ENCODE measurements at regions not wholly inside any gene's neighbourhood (a gene's known extent, or its start where the extent isn't known, plus 50 kb on each side); places are given as distances from the start of the nearest gene placed in this dataset.

GRCh38 chr5:4665911-4666310 is 474.2 kb upstream of the ADAMTS16 start:
- Histone ChIP-seq H3K27me3 (ENCODE audit: control insufficient read depth in 2 of 2, insufficient read depth in 2 of 2, low read length in 2 of 2) (no peaks in the 10 kb centered on the region), H3K9ac (ENCODE audit: low read depth in 1 of 2, low read length in 2 of 2) (no peak overlapping the region), H3K9me3 (ENCODE audit: control insufficient read depth in 2 of 2, low read length in 2 of 2) (no peaks in the 10 kb centered on the region), H3K27ac (ENCODE audit: low read depth in 2 of 2, low read length in 2 of 2) (no peak overlapping the region), H3K4me1 (ENCODE audit: control insufficient read depth in 2 of 2, insufficient read depth in 2 of 2, low read length in 2 of 2) (no peaks in the 10 kb centered on the region), H3K4me3 (ENCODE audit: low read length in 2 of 2) (no peak overlapping the region), H3K36me3 (ENCODE audit: control insufficient read depth in 2 of 2, insufficient read depth in 2 of 2, low read length in 2 of 2) (no peaks in the 10 kb centered on the region)

DNA sequence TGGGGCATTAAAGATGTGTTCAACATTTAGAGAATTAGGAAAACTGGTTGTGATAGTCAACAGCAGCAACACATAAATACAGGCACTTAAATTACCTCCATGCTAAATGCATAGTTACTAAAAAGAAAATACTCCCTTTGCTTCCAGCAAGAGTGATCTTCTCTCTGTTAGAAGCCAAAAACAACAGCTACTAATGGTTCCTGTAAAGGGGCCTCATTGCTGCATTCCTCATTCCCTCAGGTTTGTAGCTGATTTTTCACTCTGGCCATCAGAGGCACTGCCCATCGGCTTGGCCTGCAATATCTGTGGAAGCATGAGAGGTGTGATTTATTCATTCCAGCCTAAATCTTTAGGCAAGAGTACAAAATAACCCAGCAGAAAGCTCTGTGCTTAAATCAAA is 466.0 kb upstream of the ADAMTS16 start:
- Histone ChIP-seq H3K9ac (ENCODE audit: low read depth in 1 of 2, low read length in 2 of 2) (no peak overlapping the region), H3K4me3 (ENCODE audit: low read length in 2 of 2) (no peak overlapping the region), H3K27ac (ENCODE audit: low read depth in 2 of 2, low read length in 2 of 2) (no peak overlapping the region), H3K9me3 (ENCODE audit: control insufficient read depth in 2 of 2, low read length in 2 of 2) (peaks cover 0 to 4% of the 10 kb centered on the region in 2 donors), H3K27me3 (ENCODE audit: control insufficient read depth in 2 of 2, insufficient read depth in 2 of 2, low read length in 2 of 2) (no peaks in the 10 kb centered on the region), H3K36me3 (ENCODE audit: control insufficient read depth in 2 of 2, insufficient read depth in 2 of 2, low read length in 2 of 2) (no peaks in the 10 kb centered on the region), H3K4me1 (ENCODE audit: control insufficient read depth in 2 of 2, insufficient read depth in 2 of 2, low read length in 2 of 2) (no peaks in the 10 kb centered on the region)

DNA sequence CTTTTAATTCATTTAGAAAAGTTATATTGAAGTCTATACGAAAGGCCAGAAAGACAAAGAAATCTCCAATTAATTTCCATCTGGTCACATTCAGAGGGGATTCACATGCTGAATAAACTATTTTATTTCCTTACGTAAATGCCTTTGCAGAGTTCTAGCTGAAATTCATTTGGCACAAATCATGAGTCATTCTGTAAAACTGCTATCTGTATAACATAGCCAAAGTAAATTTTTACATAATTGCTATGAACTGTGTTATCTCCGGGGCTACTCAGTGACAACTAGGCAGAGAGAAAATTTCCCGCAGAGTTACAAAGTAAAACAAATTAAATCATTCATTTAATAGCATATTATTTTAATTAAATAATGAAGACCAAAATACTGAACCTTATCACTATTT is 463.2 kb upstream of the ADAMTS16 start:
- Histone ChIP-seq H3K9ac (ENCODE audit: low read depth in 1 of 2, low read length in 2 of 2) (no peak overlapping the region), H3K4me1 (ENCODE audit: control insufficient read depth in 2 of 2, insufficient read depth in 2 of 2, low read length in 2 of 2) (no peaks in the 10 kb centered on the region), H3K27me3 (ENCODE audit: control insufficient read depth in 2 of 2, insufficient read depth in 2 of 2, low read length in 2 of 2) (no peaks in the 10 kb centered on the region), H3K36me3 (ENCODE audit: control insufficient read depth in 2 of 2, insufficient read depth in 2 of 2, low read length in 2 of 2) (no peaks in the 10 kb centered on the region), H3K9me3 (ENCODE audit: control insufficient read depth in 2 of 2, low read length in 2 of 2) (peaks cover 0 to 4% of the 10 kb centered on the region in 2 donors), H3K4me3 (ENCODE audit: low read length in 2 of 2) (no peak overlapping the region), H3K27ac (ENCODE audit: low read depth in 2 of 2, low read length in 2 of 2) (no peak overlapping the region)

GRCh38 chr5:4684946-4685345 is 455.2 kb upstream of the ADAMTS16 start:
- H3K4me1 ChIP-seq (ENCODE audit: control insufficient read depth in 2 of 2, insufficient read depth in 2 of 2, low read length in 2 of 2) = no peaks in the 10 kb centered on the region
- no peak overlapping the region for H3K9ac ChIP-seq (ENCODE audit: low read depth in 1 of 2, low read length in 2 of 2)
- peaks cover 0 to 2% of the 10 kb centered on the region in 2 donors for H3K9me3 ChIP-seq (ENCODE audit: control insufficient read depth in 2 of 2, low read length in 2 of 2)
- H3K36me3 ChIP-seq (ENCODE audit: control insufficient read depth in 2 of 2, insufficient read depth in 2 of 2, low read length in 2 of 2) = no peaks in the 10 kb centered on the region
- no peaks in the 10 kb centered on the region for H3K27me3 ChIP-seq (ENCODE audit: control insufficient read depth in 2 of 2, insufficient read depth in 2 of 2, low read length in 2 of 2)
- H3K27ac ChIP-seq (ENCODE audit: low read depth in 2 of 2, low read length in 2 of 2) = no peak overlapping the region
- no peak overlapping the region for H3K4me3 ChIP-seq (ENCODE audit: low read length in 2 of 2)

DNA sequence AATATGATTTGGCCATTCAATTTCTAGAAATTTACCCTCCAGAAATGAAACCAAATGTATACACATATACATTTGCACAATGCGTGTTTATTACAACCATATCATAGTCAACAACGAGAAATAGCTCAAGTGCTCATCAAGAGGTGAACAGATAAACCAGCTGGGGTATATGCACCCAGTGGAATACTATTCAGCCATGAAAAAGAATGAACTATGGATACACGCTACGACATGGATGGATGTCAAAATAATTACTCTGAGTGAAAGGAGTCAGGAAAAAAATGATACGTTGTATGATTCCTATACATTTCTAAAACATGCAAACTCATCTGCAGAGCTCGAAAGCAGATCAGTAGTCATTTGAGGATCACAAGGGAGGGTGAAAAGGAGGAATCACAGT is 441.5 kb upstream of the ADAMTS16 start:
- H3K9me3 ChIP-seq (ENCODE audit: control insufficient read depth in 2 of 2, low read length in 2 of 2) = peaks cover 0 to 2% of the 10 kb centered on the region in 2 donors
- no peaks in the 10 kb centered on the region for H3K27me3 ChIP-seq (ENCODE audit: control insufficient read depth in 2 of 2, insufficient read depth in 2 of 2, low read length in 2 of 2)
- H3K27ac ChIP-seq (ENCODE audit: low read depth in 2 of 2, low read length in 2 of 2) = no peak overlapping the region
- H3K36me3 ChIP-seq (ENCODE audit: control insufficient read depth in 2 of 2, insufficient read depth in 2 of 2, low read length in 2 of 2) = no peaks in the 10 kb centered on the region
- no peak overlapping the region for H3K4me3 ChIP-seq (ENCODE audit: low read length in 2 of 2)
- H3K4me1 ChIP-seq (ENCODE audit: control insufficient read depth in 2 of 2, insufficient read depth in 2 of 2, low read length in 2 of 2) = no peaks in the 10 kb centered on the region
- no peak overlapping the region for H3K9ac ChIP-seq (ENCODE audit: low read depth in 1 of 2, low read length in 2 of 2)

- Histone ChIP-seq H3K9me3 (ENCODE audit: control insufficient read depth in 2 of 2, low read length in 2 of 2) (peaks cover 0 to 2% of the 10 kb centered on the region in 2 donors), H3K36me3 (ENCODE audit: control insufficient read depth in 2 of 2, insufficient read depth in 2 of 2, low read length in 2 of 2) (no peaks in the 10 kb centered on the region), H3K4me3 (ENCODE audit: low read length in 2 of 2) (no peak overlapping the region), H3K4me1 (ENCODE audit: control insufficient read depth in 2 of 2, insufficient read depth in 2 of 2, low read length in 2 of 2) (no peaks in the 10 kb centered on the region), H3K27me3 (ENCODE audit: control insufficient read depth in 2 of 2, insufficient read depth in 2 of 2, low read length in 2 of 2) (no peaks in the 10 kb centered on the region), H3K27ac (ENCODE audit: low read depth in 2 of 2, low read length in 2 of 2) (no peak overlapping the region), H3K9ac (ENCODE audit: low read depth in 1 of 2, low read length in 2 of 2) (no peak overlapping the region)
Observed at GRCh38 chr5:4699592-4699991, 440.5 kb upstream of the ADAMTS16 start.

DNA sequence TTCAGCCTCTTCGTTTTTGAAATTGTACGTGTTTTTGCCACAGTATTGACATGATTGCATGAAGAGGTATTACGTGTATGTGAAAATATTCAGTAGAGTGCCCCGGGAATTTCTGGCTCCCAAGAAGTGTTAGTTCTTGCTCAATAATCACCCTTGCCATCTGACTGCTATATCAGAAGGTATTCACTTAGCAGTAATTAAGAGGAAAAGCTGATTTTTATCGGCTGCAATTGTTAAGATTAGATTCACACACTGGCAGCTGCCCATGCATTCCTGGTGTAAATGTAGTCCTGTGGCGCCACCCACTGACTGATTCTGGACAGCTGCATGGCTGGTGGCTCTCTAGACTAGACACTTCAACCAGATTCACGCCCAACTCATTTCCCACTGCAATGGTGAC is 440.1 kb upstream of the ADAMTS16 start:
- Histone ChIP-seq H3K36me3 (ENCODE audit: control insufficient read depth in 2 of 2, insufficient read depth in 2 of 2, low read length in 2 of 2) (no peaks in the 10 kb centered on the region), H3K9ac (ENCODE audit: low read depth in 1 of 2, low read length in 2 of 2) (no peak overlapping the region), H3K4me1 (ENCODE audit: control insufficient read depth in 2 of 2, insufficient read depth in 2 of 2, low read length in 2 of 2) (no peaks in the 10 kb centered on the region), H3K4me3 (ENCODE audit: low read length in 2 of 2) (no peak overlapping the region), H3K27ac (ENCODE audit: low read depth in 2 of 2, low read length in 2 of 2) (no peak overlapping the region), H3K9me3 (ENCODE audit: control insufficient read depth in 2 of 2, low read length in 2 of 2) (peaks cover 0 to 2% of the 10 kb centered on the region in 2 donors), H3K27me3 (ENCODE audit: control insufficient read depth in 2 of 2, insufficient read depth in 2 of 2, low read length in 2 of 2) (no peaks in the 10 kb centered on the region)

GRCh38 chr5:4700871-4701270 is 439.3 kb upstream of the ADAMTS16 start:
- Histone ChIP-seq H3K4me1 (ENCODE audit: control insufficient read depth in 2 of 2, insufficient read depth in 2 of 2, low read length in 2 of 2) (no peaks in the 10 kb centered on the region), H3K9me3 (ENCODE audit: control insufficient read depth in 2 of 2, low read length in 2 of 2) (peaks cover 0 to 2% of the 10 kb centered on the region in 2 donors), H3K4me3 (ENCODE audit: low read length in 2 of 2) (no peak overlapping the region), H3K27me3 (ENCODE audit: control insufficient read depth in 2 of 2, insufficient read depth in 2 of 2, low read length in 2 of 2) (no peaks in the 10 kb centered on the region), H3K36me3 (ENCODE audit: control insufficient read depth in 2 of 2, insufficient read depth in 2 of 2, low read length in 2 of 2) (no peaks in the 10 kb centered on the region), H3K9ac (ENCODE audit: low read depth in 1 of 2, low read length in 2 of 2) (no peak overlapping the region), H3K27ac (ENCODE audit: low read depth in 2 of 2, low read length in 2 of 2) (no peak overlapping the region)

- H3K36me3 ChIP-seq (ENCODE audit: control insufficient read depth in 2 of 2, insufficient read depth in 2 of 2, low read length in 2 of 2) = no peaks in the 10 kb centered on the region
- H3K27ac ChIP-seq (ENCODE audit: low read depth in 2 of 2, low read length in 2 of 2) = no peak overlapping the region
- no peak overlapping the region for H3K4me3 ChIP-seq (ENCODE audit: low read length in 2 of 2)
- H3K9me3 ChIP-seq (ENCODE audit: control insufficient read depth in 2 of 2, low read length in 2 of 2) = peaks cover 0 to 2% of the 10 kb centered on the region in 2 donors
- no peak overlapping the region for H3K9ac ChIP-seq (ENCODE audit: low read depth in 1 of 2, low read length in 2 of 2)
- no peaks in the 10 kb centered on the region for H3K27me3 ChIP-seq (ENCODE audit: control insufficient read depth in 2 of 2, insufficient read depth in 2 of 2, low read length in 2 of 2)
- H3K4me1 ChIP-seq (ENCODE audit: control insufficient read depth in 2 of 2, insufficient read depth in 2 of 2, low read length in 2 of 2) = no peaks in the 10 kb centered on the region
Observed at GRCh38 chr5:4703931-4704458, 436.1 kb upstream of the ADAMTS16 start.

- Histone ChIP-seq H3K4me3 (ENCODE audit: low read length in 2 of 2) (no peak overlapping the region), H3K9ac (ENCODE audit: low read depth in 1 of 2, low read length in 2 of 2) (no peak overlapping the region), H3K36me3 (ENCODE audit: control insufficient read depth in 2 of 2, insufficient read depth in 2 of 2, low read length in 2 of 2) (no peaks in the 10 kb centered on the region), H3K27me3 (ENCODE audit: control insufficient read depth in 2 of 2, insufficient read depth in 2 of 2, low read length in 2 of 2) (no peaks in the 10 kb centered on the region), H3K4me1 (ENCODE audit: control insufficient read depth in 2 of 2, insufficient read depth in 2 of 2, low read length in 2 of 2) (no peaks in the 10 kb centered on the region), H3K9me3 (ENCODE audit: control insufficient read depth in 2 of 2, low read length in 2 of 2) (peaks cover 0 to 2% of the 10 kb centered on the region in 2 donors), H3K27ac (ENCODE audit: low read depth in 2 of 2, low read length in 2 of 2) (no peak overlapping the region)
Observed at GRCh38 chr5:4704951-4705350, 435.2 kb upstream of the ADAMTS16 start.

DNA sequence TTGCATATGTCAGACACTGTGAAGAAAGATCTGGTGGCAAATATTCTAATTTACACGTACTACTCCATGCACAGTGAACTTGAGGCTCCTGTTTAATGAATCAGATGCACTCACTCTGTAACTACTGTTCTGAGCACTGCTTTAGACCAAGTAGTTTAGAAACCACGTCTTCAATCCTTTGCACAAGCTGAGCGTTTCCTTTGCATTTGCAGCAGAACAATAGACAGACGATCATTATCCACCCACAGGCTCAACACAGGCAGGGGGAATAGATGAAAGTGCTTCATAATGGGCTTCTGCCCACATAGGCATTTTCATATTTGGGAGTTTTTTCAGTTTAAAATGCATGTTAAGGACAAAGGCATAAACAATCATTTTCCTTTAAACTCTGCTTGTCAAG is 423.3 kb upstream of the ADAMTS16 start:
- H3K36me3 ChIP-seq (ENCODE audit: control insufficient read depth in 2 of 2, insufficient read depth in 2 of 2, low read length in 2 of 2) = no peaks in the 10 kb centered on the region
- no peak overlapping the region for H3K9ac ChIP-seq (ENCODE audit: low read depth in 1 of 2, low read length in 2 of 2)
- no peak overlapping the region for H3K4me3 ChIP-seq (ENCODE audit: low read length in 2 of 2)
- no peaks in the 10 kb centered on the region for H3K9me3 ChIP-seq (ENCODE audit: control insufficient read depth in 2 of 2, low read length in 2 of 2)
- H3K27ac ChIP-seq (ENCODE audit: low read depth in 2 of 2, low read length in 2 of 2) = no peak overlapping the region
- H3K27me3 ChIP-seq (ENCODE audit: control insufficient read depth in 2 of 2, insufficient read depth in 2 of 2, low read length in 2 of 2) = no peaks in the 10 kb centered on the region
- no peaks in the 10 kb centered on the region for H3K4me1 ChIP-seq (ENCODE audit: control insufficient read depth in 2 of 2, insufficient read depth in 2 of 2, low read length in 2 of 2)
